ENCODE measurements at regions not wholly inside any gene's neighbourhood (a gene's known extent, or its start where the extent isn't known, plus 50 kb on each side); places are given as distances from the start of the nearest gene placed in this dataset.

GRCh38 chr13:68057836-68058235 lies 827.7 kb upstream of the PCDH9 start:
- no peak for DNase-seq (ENCODE audit: low spot score)
- TF ChIP-seq, protein P1, sequence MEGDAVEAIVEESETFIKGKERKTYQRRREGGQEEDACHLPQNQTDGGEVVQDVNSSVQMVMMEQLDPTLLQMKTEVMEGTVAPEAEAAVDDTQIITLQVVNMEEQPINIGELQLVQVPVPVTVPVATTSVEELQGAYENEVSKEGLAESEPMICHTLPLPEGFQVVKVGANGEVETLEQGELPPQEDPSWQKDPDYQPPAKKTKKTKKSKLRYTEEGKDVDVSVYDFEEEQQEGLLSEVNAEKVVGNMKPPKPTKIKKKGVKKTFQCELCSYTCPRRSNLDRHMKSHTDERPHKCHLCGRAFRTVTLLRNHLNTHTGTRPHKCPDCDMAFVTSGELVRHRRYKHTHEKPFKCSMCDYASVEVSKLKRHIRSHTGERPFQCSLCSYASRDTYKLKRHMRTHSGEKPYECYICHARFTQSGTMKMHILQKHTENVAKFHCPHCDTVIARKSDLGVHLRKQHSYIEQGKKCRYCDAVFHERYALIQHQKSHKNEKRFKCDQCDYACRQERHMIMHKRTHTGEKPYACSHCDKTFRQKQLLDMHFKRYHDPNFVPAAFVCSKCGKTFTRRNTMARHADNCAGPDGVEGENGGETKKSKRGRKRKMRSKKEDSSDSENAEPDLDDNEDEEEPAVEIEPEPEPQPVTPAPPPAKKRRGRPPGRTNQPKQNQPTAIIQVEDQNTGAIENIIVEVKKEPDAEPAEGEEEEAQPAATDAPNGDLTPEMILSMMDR (IDR thresholded peaks at IDR 0.05; ENCODE audit: extremely low read depth, insufficient read depth, missing control alignments), result no peak
- in situ Hi-C loops (cut with MboI; ENCODE audit: low pct_unique_long_range_greater_than_20kb, low sequenced_read_pairs, unreplicated experiment), result no loop called here

- in situ Hi-C loops (cut with MboI; ENCODE audit: low pct_unique_long_range_greater_than_20kb, low sequenced_read_pairs, unreplicated experiment), result no loop called here
- TF ChIP-seq, protein P1 (IDR thresholded peaks at IDR 0.05; ENCODE audit: extremely low read depth, insufficient read depth, missing control alignments), result no peak
- no peak for DNase-seq (ENCODE audit: low spot score)
These were observed 826.9 kb upstream of the PCDH9 start for GRCh38 chr13:68056816-68057710.

DNA sequence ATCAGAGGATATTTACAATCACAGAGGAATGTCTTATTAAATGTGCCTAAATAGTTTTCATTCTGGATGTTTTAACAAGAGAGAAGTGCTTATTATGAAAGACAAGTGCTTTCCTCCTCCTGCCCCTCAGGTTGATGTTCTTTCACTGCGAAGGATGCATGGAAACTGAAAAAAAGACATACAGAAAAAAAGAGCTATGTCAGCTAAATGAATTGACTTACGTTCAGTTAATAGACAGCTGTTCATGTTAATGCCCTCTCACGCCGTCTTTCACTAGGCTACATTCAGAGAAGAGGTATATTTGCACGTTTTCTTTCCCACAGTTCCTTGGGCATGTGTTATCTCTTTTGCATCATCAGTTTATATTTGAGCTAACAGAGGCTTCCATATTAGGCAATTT lies 821.8 kb upstream of the PCDH9 start:
- in situ Hi-C loops (cut with MboI; ENCODE audit: low pct_unique_long_range_greater_than_20kb, low sequenced_read_pairs, unreplicated experiment), result no loop called here
- DNase-seq (ENCODE audit: low spot score), result no peak
- TF ChIP-seq, protein P1 (IDR thresholded peaks at IDR 0.05; ENCODE audit: extremely low read depth, insufficient read depth, missing control alignments), result no peak

DNA sequence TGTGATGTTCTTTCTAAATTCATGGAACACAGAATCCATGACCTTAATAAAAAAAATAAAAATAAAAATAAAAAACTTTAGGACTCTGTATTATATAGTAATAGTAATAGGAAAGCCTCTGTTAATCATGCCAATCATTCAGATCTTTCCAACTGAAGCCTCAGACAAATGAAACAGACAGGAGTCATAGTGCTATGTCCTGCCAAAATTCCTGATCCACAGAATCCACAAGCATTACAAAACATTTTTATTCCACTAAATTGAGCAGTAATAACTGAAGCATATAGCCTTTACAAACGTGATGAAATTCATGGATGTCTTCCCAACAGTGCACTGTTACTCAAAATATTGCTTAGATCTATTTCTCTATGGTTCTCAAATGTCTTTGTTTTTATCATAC lies 820.6 kb upstream of the PCDH9 start:
- no peak for DNase-seq (ENCODE audit: low spot score)

DNA sequence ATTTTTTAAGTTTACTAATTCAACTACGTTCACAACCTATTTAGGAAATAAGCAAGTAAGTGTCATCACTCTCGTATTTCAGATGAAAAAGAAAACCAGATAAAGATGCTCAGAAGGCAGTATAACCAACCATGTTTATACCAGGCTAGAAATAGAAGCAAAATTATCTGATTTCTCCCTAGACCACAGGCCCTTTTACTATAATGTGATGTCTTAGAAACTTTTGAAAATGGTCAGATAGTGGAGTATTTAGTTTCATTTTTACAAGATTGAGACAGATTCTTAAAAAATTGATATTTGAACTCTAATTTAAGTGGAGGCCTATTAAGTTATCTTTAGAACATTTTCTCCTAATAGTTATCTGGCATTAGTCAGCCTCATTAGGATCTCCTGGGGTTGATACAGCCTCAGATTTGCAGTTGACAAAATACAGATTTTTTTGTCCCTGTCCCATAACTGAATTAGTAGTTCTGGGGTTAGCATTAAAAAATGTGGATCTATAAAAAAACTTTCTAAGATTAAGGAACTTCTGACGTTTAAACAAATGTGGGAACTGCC lies 818.7 kb upstream of the PCDH9 start:
- in situ Hi-C loops (cut with MboI; ENCODE audit: low pct_unique_long_range_greater_than_20kb, low sequenced_read_pairs, unreplicated experiment), result no loop called here
- DNase-seq (ENCODE audit: low spot score), result no peak
- TF ChIP-seq, protein P1 (IDR thresholded peaks at IDR 0.05; ENCODE audit: extremely low read depth, insufficient read depth, missing control alignments), result no peak

More for the DNA sequence above, 820.6 kb upstream of the PCDH9 start:
- TF ChIP-seq, protein P1 (IDR thresholded peaks at IDR 0.05; ENCODE audit: extremely low read depth, insufficient read depth, missing control alignments), result no peak
- in situ Hi-C loops (cut with MboI; ENCODE audit: low pct_unique_long_range_greater_than_20kb, low sequenced_read_pairs, unreplicated experiment), result no loop called here

- TF ChIP-seq, protein P1 (IDR thresholded peaks at IDR 0.05; ENCODE audit: extremely low read depth, insufficient read depth, missing control alignments), result no peak
- in situ Hi-C loops (cut with MboI; ENCODE audit: low pct_unique_long_range_greater_than_20kb, low sequenced_read_pairs, unreplicated experiment), result no loop called here
- no peak for DNase-seq (ENCODE audit: low spot score)
These were observed 817.8 kb upstream of the PCDH9 start for GRCh38 chr13:68047889-68048288.

All from GM13977 (cell line).